Suppressor macrophage (primary cell): ENCODE measurements at regions not wholly inside any gene's neighbourhood (a gene's known extent, or its start where the extent isn't known, plus 50 kb on each side); places are given as distances from the start of the nearest gene placed in this dataset.
"Not testable (repeated sequence)": the region's sequence is repeated elsewhere in the genome, so short reads cannot be mapped to it uniquely, and the experiment has no call there.

Source experiments
- DNase-seq, 4 experiments: peaks; one replicate each; pipeline ENCODE4 v3.0.0-alpha.2; 2020 to 2022

DNA sequence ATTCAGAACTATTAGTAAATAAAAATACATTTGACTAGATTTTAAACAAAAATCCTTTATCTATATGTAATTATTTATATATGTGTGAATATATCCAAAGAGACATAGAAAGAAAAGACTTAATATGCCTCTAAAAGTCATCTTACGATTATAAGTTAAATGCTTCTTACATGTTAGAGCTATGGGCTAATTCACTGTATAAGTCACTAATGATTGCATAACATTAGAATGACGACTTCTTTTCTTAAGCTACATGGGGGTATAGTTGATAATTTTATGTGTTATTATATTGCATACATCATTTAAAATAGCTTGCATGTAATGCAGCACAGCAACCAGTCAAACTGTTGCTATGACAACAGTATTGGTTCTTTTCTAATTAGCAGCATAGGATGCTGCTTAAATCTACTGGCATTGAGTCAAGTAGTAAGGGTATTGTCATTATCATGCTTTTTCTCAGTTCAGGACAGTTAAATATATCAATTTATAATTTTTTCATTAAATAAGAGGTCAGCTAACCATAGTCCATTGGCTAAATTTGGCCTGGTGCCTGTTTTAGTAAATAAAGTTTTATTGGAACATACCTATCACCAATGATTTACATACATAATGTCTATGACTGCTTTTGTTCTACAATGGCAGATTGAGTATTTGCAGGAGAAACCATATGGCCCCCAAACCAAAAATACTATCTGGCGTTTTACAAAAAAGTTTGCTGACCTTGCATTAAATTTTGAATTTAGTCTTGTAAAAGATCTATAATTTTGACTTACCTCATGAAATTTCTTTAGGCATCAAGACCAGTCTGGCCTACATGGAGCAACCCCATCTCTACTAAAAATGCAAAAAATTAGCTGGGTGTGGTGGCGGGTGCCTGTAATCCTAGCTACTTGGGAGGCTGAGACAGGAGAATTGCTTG, 207.7 kb upstream of the ZSWIM2 start:
- no peak for DNase-seq

DNA sequence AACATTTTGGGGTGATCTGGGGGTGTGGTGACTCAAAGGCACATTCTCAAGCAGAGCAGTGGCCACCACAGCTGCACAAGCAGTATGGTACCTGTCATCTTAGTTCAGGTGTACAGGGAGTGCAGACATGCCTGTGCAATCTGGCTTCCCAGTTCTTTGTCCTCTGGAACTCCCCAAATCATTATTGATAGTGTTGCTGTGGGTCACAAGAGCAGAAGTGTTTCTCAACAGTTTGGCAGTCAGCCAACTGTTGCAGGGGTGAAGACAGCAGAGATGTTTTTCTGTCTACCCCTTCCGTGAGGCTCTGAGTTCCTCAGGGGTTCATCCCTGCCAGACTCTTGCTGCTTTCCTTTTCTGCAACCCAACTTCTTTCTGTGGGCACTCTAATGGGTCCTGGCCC, 206.5 kb upstream of the ZSWIM2 start:
- DNase-seq: peak; percentile 14 to 61 (median 42)

DNA sequence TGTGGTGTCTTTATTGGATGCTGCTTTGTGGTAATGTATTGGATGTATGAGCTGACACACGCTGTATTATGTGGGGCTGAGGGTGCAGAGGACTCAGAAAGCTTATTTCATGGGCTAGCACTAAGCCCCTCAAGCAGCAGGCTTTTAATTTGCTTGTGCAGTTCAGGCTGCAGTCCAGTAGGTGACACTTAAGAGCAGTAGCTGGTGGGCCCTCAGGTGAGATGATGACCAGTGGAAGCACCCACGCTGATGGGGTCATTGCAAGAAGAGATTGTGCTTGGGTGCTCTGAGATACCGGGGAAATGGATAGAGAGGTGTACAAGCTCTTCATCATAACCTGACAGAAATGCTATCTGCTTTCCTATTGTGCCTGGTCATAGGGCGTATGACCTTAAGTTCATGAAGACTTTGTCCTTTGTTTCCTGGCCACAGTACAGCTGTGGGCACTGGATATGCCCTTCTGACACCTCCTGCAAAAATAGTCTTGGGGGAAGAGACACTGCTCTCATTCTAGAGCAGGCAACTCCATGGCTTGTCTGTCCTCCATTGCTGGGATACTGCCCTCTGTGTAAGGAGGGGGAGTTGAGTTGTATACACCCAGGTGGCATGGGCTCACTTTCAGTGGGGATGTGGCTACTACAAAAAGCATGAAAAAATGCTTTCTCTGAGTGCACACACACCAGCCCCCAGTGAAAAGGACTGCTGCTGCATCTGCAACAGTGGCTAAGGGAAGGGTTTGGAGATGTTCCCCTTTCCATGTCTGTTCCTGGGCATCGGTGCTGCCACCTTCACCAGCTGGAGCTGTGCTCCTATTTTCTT, 205.7 kb upstream of the ZSWIM2 start:
- DNase-seq: no peak

DNA sequence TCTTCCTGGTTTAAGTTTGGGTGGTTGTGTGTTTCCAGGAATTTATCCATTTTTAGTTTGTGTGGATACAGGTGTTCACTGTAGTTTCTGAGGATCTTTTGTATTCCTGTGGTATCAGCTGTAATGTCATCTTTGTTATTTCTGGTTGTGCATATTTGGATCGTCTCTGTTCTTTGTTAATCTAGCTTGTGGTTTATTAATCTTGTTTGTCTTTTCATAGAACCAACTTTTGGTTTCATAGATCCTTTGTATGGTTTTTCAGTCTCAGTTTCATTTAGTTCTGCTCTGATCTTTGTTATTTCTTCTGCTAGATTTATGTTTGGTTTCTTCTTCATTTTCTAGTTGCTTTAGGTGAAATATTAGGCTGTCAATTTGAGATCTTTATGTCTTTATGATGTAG, 202.4 kb upstream of the ZSWIM2 start:
- no peak for DNase-seq

DNA sequence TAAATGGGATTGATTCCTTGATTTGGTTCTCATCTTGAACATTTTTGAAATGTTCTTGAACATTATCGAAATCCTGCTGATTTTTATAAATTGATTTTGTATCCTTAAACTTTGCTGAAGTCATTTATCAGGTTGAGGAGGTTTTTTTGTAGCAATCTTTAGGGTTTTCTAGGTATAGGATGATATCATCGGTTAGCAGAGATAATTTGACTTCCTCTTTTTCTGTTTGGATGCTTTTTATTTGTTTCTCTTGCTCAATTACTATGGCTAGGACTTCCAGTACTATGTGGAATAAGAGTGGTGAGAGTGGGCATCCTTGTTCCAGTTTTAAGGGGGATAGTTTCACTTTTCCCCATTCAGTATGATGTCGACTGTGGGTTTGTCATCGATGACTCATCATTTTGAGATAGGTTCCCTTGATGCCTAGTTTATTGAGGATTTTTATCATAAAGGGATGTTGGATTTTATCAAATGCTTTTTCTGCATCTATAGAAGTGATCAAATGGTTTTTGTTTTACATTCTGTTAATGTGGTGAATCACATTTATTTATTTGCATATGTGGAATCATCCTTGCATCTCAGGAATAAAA, 201.5 kb upstream of the ZSWIM2 start:
- DNase-seq: no peak

DNA sequence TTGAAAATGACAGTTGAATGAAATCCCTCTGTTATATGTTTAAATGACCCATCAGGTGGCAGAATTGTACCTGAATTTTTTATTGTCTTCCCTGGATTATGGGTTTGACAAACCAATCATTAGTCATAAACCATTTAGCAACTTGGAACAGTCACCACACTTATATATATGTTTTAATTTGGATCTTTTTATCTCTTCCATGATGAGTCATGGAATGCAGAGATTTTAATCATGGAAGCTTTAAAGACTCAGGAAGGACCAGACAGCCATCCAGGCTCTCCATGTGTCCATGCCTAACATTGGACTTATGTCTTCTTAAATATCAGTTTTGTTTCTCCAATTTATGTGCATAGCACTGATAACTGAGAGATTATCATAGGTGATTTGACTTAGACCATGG, 188.3 kb upstream of the ZSWIM2 start:
- DNase-seq: no peak

DNA sequence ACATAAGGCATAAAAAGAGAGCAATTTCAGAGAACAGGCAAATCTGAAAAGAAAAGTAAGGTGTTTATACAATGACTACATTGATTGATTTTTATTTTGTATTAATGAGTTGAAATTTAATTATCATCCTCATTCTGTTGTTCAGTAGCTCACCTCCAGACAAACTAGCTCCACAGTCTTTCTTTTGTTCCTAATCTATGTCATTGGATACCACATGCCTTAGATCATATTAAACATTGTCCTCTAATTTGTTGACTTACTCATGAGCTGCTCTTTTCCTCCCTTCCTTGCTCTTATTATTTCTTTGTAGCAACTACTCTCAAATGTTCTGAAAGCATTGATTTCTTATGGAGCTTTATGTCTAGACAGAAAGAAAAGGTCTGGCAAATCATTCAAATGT, 185.5 kb upstream of the ZSWIM2 start:
- DNase-seq: no peak

DNA sequence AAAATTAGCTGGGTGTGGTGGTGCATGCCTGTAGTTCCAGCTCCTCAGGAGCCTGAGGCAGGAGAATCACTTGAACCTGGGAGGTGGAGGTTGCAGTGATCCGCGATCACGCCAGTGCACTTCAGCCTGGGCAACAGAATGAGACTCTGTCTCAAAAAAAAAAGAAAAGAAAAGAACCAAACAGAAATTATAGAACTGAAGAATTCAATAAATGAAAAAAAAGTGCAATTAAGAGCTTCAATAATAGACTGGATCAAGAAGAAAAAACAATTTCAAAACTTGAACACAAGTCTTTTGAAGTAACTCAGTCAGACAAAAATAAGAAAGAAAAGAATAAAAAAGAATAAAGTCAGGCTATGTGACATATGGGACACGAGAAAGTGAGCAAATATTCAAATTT, 175.8 kb upstream of the ZSWIM2 start:
- no peak for DNase-seq

DNA sequence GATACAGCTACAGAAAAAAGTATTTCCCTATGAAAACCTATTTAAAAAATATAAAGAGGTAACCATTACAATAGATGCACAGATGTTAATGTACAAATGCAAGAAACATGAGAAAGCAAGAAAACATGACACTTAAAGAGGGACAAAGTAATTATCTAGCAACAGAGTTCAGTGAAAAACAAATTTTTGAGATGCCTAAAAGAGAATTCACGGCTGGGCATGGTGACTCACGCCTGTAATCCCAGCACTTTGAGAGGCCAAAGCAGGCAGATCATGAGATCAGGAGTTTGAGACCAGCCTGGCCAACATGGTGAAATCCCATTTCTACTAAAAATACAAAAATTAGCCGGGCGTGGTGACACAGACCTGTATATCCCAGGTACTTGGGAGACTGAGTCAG, 175.0 kb upstream of the ZSWIM2 start:
- DNase-seq: not testable (repeated sequence)

DNA sequence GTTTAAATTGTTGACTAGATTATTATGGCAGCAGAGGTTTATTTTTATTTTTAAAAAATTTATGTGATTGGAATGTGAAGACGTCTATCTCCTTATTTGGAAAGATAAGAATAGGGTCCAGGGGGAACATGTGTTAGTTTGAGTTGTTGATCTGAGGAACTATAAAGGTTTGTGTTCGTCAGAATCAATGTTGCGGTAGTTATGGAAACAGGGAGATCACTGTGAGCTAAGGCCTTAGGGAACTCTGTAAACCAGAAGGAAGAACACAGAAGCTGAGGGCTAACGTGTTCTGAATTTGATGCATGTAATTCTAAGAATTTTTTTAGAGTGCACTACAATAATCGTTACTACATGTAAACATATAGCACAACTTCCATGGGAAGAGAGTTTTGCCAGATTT, 168.5 kb upstream of the ZSWIM2 start:
- no peak for DNase-seq

DNA sequence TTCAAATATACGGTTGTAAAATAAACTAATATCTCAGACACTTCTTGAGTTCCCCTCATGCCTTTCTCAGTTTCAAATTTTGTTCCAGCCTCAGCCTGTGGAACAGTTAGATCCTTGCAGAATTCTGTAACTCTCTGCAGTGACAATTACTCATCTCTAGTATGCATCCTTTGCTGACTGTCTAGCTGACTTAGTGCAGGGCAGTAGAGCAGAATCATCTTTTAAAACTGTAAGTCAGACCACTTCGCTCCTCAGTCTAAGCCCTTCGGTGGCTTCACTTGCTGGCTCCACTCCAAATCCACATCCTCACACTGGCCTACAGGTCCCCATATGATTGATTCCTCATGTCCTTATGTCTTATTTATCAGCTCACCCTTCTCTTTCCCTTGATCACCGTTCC, 164.1 kb upstream of the ZSWIM2 start:
- DNase-seq: no peak

DNA sequence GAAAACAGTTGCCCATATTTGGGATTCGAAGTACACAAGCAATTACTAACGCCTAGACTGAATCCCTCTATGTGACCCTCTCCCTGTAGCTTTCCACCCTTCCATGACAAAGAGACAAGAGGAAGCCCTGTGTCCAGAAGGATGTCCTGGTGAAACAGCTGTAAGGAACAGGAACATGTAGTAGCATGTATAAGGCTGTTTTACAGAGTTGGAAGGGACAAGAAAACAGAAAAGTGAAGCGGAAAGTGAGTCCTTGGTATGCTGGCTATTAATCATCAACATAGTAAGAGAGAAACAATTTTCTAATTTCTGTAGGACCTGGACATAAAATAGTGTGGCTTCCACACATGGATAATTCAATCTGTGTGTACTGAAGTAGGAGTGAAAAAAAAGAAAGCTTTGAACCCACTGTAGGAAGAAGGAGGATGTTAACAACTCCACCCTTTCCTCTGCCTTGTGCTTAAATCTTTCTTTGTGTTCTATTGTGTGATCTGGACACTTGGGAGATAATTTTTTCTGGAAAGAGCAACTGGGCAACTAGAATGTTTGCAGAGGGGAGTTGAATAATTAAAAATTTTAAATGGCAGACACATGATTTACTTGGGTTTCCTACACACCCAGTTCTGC, 162.3 kb upstream of the ZSWIM2 start:
- no peak for DNase-seq

DNA sequence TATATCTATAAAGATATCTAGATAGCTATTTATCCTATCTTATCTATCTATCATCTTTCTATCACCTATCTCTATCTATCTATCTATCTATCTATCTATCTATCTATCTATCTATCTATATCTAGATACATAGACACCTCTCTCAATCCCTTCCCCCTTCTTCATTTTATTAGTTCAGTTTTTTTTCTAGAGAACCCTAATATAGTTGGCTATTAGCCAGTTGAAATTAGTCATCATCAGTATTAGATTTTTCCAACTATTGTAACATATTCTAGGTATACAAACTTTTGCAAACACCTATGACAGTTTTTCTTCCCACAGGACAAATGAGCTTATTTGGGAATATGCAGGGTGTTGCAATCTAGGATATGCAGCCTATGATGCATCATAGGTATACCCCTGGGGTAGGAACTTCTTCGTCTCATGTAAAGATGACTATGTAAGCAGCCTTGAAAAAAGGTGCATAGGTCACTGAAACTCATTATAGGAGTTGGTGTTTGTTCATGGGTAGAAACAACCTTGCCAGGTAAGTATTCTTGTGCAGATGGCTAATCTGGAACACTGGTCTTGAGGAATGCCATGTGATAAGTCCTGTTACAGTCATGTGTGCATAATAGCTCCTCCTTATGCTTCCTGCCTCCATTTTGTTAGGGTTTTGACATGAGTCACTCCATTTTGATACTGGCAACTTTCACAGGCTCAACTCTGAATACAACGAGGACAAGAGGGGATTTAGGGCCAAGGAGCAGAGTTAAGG, 160.7 kb upstream of the ZSWIM2 start:
- no peak for DNase-seq

DNA sequence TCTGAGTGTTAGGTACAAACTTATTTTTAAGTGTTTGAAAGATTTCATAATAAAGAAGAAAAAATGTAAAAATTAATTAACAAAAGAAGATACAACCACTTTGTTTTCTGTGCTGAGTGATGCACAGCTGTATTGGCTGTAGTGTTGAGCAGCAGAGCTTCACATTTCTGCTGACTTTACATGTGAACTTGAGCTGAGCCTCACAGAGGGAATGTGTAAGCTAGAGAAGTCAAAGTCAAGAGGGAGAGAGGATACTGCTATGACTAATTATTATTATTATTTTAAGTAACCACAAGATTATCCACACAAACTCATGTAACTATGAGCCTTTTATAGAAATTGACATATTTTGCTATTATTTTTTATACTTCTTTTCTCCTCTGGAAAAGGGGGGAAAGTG, 159.1 kb upstream of the ZSWIM2 start:
- no peak for DNase-seq

DNA sequence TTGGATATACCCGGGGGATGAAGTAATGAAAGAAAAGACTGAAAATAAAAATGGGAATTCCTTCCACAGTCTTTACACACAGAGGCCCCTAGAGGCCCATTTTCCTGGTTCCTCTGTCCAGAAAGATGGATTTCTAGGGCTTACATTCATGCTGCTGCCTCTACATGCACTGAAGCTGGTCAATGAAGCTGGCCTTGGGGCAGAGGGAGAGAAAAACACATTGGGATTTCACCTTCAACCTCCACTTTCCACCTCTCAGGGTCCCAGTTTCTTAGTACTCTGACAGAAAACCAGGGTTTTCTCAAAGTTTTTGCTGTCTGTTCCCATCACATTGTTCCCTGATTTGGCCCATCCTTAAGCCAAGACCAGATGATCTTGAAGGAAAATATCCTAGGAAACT, 154.6 kb upstream of the ZSWIM2 start:
- no peak for DNase-seq

DNA sequence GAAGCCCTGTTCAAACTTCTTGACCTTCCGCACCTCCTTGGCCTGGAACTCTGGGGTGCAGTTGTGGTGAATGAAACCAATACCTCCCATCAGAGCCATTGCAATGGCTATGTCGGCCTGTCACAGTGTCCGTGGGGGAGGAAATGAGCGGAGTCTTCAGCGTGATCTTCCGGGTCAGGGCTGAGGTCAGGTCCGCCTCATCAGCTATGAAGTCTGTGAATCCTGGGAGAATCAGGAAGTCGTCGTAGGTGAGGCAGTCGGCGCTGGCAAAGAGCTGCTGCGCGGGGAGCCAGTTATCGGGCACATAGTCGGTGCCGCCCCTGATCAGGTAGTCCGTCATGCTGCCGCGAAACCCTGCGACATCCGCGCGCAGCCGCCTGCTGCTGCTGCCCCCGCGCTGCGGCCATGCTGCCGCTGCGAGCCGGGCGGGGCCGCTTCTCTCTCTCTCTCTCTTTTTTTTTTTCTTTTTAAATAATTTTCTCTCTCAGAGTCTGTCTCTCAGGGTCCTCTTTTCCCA, 154.1 kb upstream of the ZSWIM2 start:
- peak in 2 of 4 experiments; percentile 8 to 9 for DNase-seq

DNA sequence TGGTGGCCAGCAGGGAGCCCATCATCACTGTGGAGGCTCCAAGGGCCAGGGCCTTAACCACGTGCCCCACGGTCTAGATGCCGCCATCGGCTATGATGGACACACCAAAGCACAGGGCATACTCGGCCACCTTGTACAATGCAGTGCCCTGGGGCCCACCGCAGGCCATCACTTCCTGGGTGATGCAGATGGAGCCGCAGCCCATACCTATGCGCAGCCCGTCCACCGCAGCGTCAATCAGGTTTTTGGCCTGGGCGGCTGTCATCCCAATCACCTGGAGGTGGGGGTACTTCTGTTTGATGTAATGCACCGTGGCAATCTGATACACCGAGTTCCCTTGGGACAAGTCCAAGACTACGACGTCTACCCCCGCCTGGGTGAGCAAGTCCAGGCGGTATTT, 153.3 kb upstream of the ZSWIM2 start:
- no peak for DNase-seq

DNA sequence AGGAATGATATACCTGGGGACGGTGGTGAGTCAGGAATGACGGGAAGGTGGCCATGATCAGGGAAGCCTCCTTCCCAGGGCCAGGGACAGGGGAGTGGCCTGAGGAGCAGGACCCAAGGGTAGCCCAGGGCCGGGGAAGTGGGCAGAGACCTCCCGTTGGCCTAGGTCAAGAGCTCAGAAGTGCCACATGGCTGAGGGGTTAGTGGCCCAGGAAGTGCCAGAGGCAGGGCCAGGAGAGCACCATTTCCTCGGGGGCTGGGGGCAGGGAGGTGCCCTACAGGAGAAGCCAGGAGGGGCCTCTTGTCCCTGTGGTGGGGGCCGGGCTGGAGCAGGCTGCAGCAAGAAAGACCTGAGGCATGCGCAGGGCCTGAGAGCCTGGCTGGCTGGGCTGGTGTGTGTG, 152.3 kb upstream of the ZSWIM2 start:
- DNase-seq: no peak

DNA sequence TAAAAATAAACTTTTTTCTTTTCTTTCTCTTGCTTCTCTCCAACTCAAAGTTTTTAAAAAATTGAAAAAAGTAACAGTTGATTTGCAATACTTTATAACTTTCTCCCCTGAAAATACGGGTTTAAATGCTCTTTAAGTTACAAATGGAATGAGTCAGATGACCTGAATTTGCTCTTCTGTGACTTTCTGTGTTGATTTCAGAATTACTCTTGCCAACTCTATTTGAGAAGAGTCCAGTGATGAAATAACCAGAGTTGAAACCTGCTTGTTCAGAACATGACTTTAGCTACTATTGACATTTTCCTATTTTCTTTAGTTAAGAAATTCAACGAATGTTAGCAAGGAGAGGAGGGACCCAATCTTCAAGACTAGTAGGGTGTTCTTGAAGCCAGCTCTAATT, 146.1 kb upstream of the ZSWIM2 start:
- DNase-seq: no peak

DNA sequence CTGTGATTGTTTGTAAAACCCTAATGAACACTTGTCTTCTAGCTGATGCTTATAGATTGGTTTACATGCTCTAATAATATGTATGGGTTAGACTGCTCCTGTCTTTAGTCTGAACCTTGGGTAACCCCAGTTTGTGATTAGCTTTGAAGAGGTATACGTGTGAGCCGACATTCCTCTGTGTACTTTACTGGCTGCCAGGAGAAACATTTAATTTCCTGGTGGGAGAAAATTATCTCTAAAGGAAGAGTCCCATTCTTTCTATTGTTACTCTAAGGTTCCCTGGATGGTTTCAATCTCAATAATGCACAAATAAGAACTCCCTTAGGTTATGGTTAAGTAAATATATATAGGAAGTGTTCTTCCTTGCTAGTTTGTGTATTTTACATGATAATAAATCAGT, 143.6 kb upstream of the ZSWIM2 start:
- no peak for DNase-seq

DNA sequence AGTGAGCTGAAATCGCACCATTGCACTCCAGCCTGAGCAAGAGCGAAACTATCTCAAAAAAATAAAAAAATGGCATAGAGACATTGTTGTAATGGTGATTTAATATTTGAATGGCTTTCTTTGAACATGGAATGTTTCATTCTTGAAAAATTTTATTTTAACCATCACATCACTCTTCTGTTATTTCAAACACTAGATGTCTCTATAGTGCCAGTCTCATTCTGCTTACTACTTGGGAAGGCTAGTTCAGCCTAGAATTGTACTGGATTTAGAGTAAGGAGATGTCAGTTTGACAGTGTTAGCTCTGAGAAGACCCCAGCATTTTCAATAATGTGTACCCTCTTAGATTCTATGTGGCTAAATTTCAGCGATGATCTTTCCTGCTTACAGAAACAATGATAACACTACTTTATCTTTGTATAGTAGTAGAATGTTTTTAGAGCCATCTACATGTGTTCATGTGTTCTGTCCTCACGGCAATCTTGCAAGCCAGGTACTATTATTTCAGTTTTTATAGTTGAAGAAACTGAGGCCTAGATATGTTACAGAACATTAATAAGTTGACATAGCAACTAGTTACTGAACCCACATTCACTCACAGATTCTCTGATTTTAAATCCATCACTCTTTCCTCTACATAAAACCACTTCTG, 142.9 kb upstream of the ZSWIM2 start:
- DNase-seq: no peak

DNA sequence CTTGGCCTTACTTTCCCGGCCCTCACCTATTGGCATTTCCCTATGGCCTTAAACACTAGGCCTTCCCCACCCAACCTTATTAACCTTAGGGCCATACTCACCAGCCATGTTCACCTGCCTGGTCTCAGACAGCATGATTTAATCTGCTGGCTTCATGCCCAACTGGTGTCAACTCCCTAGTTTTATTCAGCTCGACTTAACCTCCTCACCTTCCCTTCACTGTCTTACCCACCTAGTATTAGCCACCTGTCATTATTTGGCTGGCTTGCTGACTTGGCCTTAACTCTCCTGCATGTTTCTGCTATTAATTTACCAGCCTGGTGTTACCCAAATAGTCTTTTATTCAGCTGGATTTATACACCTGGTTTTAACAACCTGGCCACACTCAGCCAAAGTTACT, 136.0 kb upstream of the ZSWIM2 start:
- no peak for DNase-seq
